ENCODE measurements at regions not wholly inside any gene's neighbourhood (a gene's known extent, or its start where the extent isn't known, plus 50 kb on each side); places are given as distances from the start of the nearest gene placed in this dataset.
A peak's percentile ranks its signal among the peaks of the same experiment; 100 is the strongest.

- no peak for DNase-seq
- H3K4me1 ChIP-seq, result peaks cover 4% of the 10 kb centered on the region
- H3K27ac ChIP-seq, result no peak overlapping the region
- H3K36me3 ChIP-seq, result no peaks in the 10 kb centered on the region
- no peak overlapping the region for H3K9ac ChIP-seq (ENCODE audit: low read depth in 2 of 2, low read length in 2 of 2)
- intact Hi-C loops (cut with DNase I), result no loop called here
- no peak overlapping the region for H3K4me3 ChIP-seq
- H3K9me3 ChIP-seq, result no peaks in the 10 kb centered on the region
- H3K27me3 ChIP-seq, result no peaks in the 10 kb centered on the region
- no peak for TF ChIP-seq CTCF (IDR thresholded peaks at IDR 0.05)
Measured at GRCh38 chr9:12874395-12874794, 99.6 kb downstream of the LURAP1L start.

GRCh38 chr9:12875191-12875590 lies 100.4 kb downstream of the LURAP1L start:
- intact Hi-C loops (cut with DNase I), result no loop called here
- Histone ChIP-seq H3K4me1 (peaks cover 4% of the 10 kb centered on the region), H3K9me3 (no peaks in the 10 kb centered on the region), H3K36me3 (no peaks in the 10 kb centered on the region), H3K4me3 (no peak overlapping the region), H3K27ac (no peak overlapping the region), H3K27me3 (no peaks in the 10 kb centered on the region), H3K9ac (ENCODE audit: low read depth in 2 of 2, low read length in 2 of 2) (no peak overlapping the region)
- no peak for DNase-seq
- TF ChIP-seq CTCF (IDR thresholded peaks at IDR 0.05), result no peak

GRCh38 chr9:12876872-12877271 lies 102.1 kb downstream of the LURAP1L start:
- H3K27me3 ChIP-seq, result no peaks in the 10 kb centered on the region
- H3K9ac ChIP-seq (ENCODE audit: low read depth in 2 of 2, low read length in 2 of 2), result no peak overlapping the region
- no peak overlapping the region for H3K27ac ChIP-seq
- intact Hi-C loops (cut with DNase I), result no loop called here
- H3K4me3 ChIP-seq, result no peak overlapping the region
- no peaks in the 10 kb centered on the region for H3K9me3 ChIP-seq
- TF ChIP-seq CTCF (IDR thresholded peaks at IDR 0.05), result no peak
- no peak for DNase-seq
- H3K36me3 ChIP-seq, result no peaks in the 10 kb centered on the region
- H3K4me1 ChIP-seq, result peaks cover 4% of the 10 kb centered on the region

- Histone ChIP-seq H3K4me1 (peaks cover 4% of the 10 kb centered on the region), H3K27me3 (no peaks in the 10 kb centered on the region), H3K27ac (peak overlapping the region; percentile 28), H3K4me3 (no peak overlapping the region), H3K36me3 (no peaks in the 10 kb centered on the region), H3K9ac (ENCODE audit: low read depth in 2 of 2, low read length in 2 of 2) (peak overlapping the region in 1 of 2 donors; percentile 3), H3K9me3 (no peaks in the 10 kb centered on the region)
- DNase-seq, result no peak
- no peak for TF ChIP-seq CTCF (IDR thresholded peaks at IDR 0.05)
- intact Hi-C loops (cut with DNase I), result no loop called here
Measured at GRCh38 chr9:12878351-12878978, 103.6 kb downstream of the LURAP1L start.

- Histone ChIP-seq H3K4me3 (no peak overlapping the region), H3K27me3 (no peaks in the 10 kb centered on the region), H3K4me1 (peaks cover 4% of the 10 kb centered on the region), H3K9ac (ENCODE audit: low read depth in 2 of 2, low read length in 2 of 2) (no peak overlapping the region), H3K36me3 (no peaks in the 10 kb centered on the region), H3K9me3 (no peaks in the 10 kb centered on the region), H3K27ac (no peak overlapping the region)
- intact Hi-C loops (cut with DNase I), result loop anchor here (5.0 kb wide), 1 partner anchor 103 kb away; the partner anchor contains the start of gene LURAP1L
- TF ChIP-seq CTCF (IDR thresholded peaks at IDR 0.05), result no peak
- no peak for DNase-seq
Measured at GRCh38 chr9:12879961-12880360, 105.1 kb downstream of the LURAP1L start.

Data from colonic mucosa (tissue), 4 donors.